ENCODE measurements at regions not wholly inside any gene's neighbourhood (a gene's known extent, or its start where the extent isn't known, plus 50 kb on each side); places are given as distances from the start of the nearest gene placed in this dataset.
A peak's percentile ranks its signal among the peaks of the same experiment; 100 is the strongest.

DNA sequence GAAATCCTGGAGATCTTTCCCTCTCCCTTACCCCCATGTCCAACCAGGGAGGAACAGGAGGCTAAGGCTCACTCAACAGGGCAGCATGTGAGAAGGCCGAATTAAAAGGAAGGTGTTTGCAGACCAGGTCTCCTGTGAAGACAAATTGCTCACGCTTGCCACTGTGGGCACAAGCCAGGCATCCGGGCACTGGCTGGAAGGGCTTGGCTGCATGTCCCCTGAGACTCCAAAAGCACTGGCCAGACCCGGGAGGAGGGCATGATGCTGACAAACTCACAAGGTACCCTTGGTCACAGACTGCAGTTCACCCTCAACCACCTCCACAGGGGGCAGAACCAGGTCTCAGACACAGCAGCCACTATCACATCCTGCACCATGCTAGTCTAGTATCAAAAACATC lies 113.7 kb upstream of the NSMCE3 start:
- peak overlapping the region; percentile 60 for H3K4me2 ChIP-seq
- no peaks in the 10 kb centered on the region for H3K9me3 ChIP-seq
- H3K36me3 ChIP-seq: no peaks in the 10 kb centered on the region
- no peak overlapping the region for H3K27ac ChIP-seq
- no peak overlapping the region for H3K9ac ChIP-seq
- H3K27me3 ChIP-seq: no peaks in the 10 kb centered on the region
- no peak for TF ChIP-seq Cebpa-rat (IDR thresholded peaks at IDR 0.05)
- no peaks in the 10 kb centered on the region for H4K20me1 ChIP-seq
- H3K4me1 ChIP-seq: peaks cover 14% of the 10 kb centered on the region
- H3K4me3 ChIP-seq: no peak overlapping the region

DNA sequence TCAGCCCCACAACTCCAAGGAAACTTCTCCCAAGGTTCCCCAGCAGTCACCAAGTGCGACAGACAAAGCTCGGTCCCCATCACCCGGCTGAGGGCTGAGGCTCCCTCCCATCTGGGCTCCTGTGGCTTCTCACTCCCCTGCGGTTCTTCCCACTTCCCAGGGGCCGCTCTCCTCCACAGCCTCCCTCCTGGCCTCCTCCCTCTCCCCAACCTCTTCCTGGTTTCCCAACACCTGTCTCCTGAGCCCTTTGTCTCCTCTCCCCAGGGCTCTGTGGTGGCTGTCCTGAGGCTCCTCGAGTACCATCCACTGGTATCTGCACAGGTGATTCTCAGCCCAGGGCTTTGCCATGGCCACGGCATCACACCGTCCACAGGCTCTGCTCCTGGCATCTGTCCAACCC lies 113.2 kb upstream of the NSMCE3 start:
- no peaks in the 10 kb centered on the region for H3K27me3 ChIP-seq
- H3K4me1 ChIP-seq: peaks cover 14% of the 10 kb centered on the region
- TF ChIP-seq Cebpa-rat (IDR thresholded peaks at IDR 0.05): no peak
- no peaks in the 10 kb centered on the region for H3K9me3 ChIP-seq
- H3K4me3 ChIP-seq: no peak overlapping the region
- H4K20me1 ChIP-seq: no peaks in the 10 kb centered on the region
- H3K4me2 ChIP-seq: peak overlapping the region; percentile 60
- no peak overlapping the region for H3K9ac ChIP-seq
- no peak overlapping the region for H3K27ac ChIP-seq
- H3K36me3 ChIP-seq: no peaks in the 10 kb centered on the region

DNA sequence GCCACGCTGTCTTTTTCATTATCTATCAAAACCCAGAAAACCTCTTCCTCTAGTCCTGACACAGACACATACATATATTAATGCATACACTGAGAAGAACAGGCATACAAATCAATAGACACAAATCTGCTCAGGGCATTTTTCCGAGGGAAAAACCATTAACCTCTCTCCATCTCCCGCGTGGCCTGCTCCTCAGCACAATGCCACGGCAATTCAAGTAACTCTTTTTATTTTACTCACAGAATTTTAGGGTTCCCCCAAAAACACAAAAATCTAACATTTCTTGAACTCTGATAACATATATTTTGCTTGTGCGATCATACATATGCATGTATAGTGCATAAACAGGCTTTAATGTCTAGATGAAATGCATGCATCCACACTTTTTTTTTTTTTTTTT lies 110.8 kb upstream of the NSMCE3 start:
- Histone ChIP-seq H3K27ac (no peak overlapping the region), H3K9ac (no peak overlapping the region), H4K20me1 (no peaks in the 10 kb centered on the region), H3K4me3 (no peak overlapping the region), H3K27me3 (no peaks in the 10 kb centered on the region), H3K9me3 (no peaks in the 10 kb centered on the region), H3K4me2 (no peak overlapping the region), H3K4me1 (peaks cover 14% of the 10 kb centered on the region), H3K36me3 (no peaks in the 10 kb centered on the region)
- no peak for TF ChIP-seq Cebpa-rat (IDR thresholded peaks at IDR 0.05)

GRCh38 chr15:29379647-29380046 lies 110.0 kb upstream of the NSMCE3 start:
- no peak overlapping the region for H3K4me2 ChIP-seq
- no peaks in the 10 kb centered on the region for H3K27me3 ChIP-seq
- H3K4me1 ChIP-seq: peaks cover 14% of the 10 kb centered on the region
- no peaks in the 10 kb centered on the region for H4K20me1 ChIP-seq
- H3K27ac ChIP-seq: no peak overlapping the region
- TF ChIP-seq Cebpa-rat (IDR thresholded peaks at IDR 0.05): no peak
- no peak overlapping the region for H3K9ac ChIP-seq
- no peak overlapping the region for H3K4me3 ChIP-seq
- no peaks in the 10 kb centered on the region for H3K36me3 ChIP-seq
- no peaks in the 10 kb centered on the region for H3K9me3 ChIP-seq

- H3K9ac ChIP-seq: no peak overlapping the region
Measured at GRCh38 chr15:29377161-29377560, 107.5 kb upstream of the NSMCE3 start.

GRCh38 chr15:29376590-29376989 lies 107.0 kb upstream of the NSMCE3 start:
- Histone ChIP-seq H3K9ac (no peak overlapping the region), H3K4me1 (no peaks in the 10 kb centered on the region), H3K27ac (no peak overlapping the region), H4K20me1 (no peaks in the 10 kb centered on the region), H3K36me3 (no peaks in the 10 kb centered on the region), H3K4me3 (no peak overlapping the region), H3K4me2 (no peak overlapping the region), H3K9me3 (no peaks in the 10 kb centered on the region), H3K27me3 (no peaks in the 10 kb centered on the region)
- no peak for TF ChIP-seq Cebpa-rat (IDR thresholded peaks at IDR 0.05)

More at GRCh38 chr15:29377161-29377560, 107.5 kb upstream of the NSMCE3 start:
- no peak overlapping the region for H3K27ac ChIP-seq
- H3K36me3 ChIP-seq: no peaks in the 10 kb centered on the region
- no peaks in the 10 kb centered on the region for H4K20me1 ChIP-seq
- H3K27me3 ChIP-seq: no peaks in the 10 kb centered on the region
- H3K4me1 ChIP-seq: peaks cover under 1% of the 10 kb centered on the region
- no peak overlapping the region for H3K4me3 ChIP-seq
- no peaks in the 10 kb centered on the region for H3K9me3 ChIP-seq
- no peak overlapping the region for H3K4me2 ChIP-seq
- no peak for TF ChIP-seq Cebpa-rat (IDR thresholded peaks at IDR 0.05)

GRCh38 chr15:29369261-29369660 lies 99.6 kb upstream of the NSMCE3 start:
- H3K27me3 ChIP-seq: no peaks in the 10 kb centered on the region
- no peak overlapping the region for H3K27ac ChIP-seq
- H3K4me1 ChIP-seq: no peaks in the 10 kb centered on the region
- no peak overlapping the region for H3K9ac ChIP-seq
- no peaks in the 10 kb centered on the region for H4K20me1 ChIP-seq
- no peak overlapping the region for H3K4me3 ChIP-seq
- no peak for TF ChIP-seq Cebpa-rat (IDR thresholded peaks at IDR 0.05)
- H3K9me3 ChIP-seq: peaks cover 29% of the 10 kb centered on the region
- no peaks in the 10 kb centered on the region for H3K36me3 ChIP-seq
- H3K4me2 ChIP-seq: no peak overlapping the region

GRCh38 chr15:29364426-29365078 lies 94.9 kb upstream of the NSMCE3 start:
- Histone ChIP-seq H3K27me3 (no peaks in the 10 kb centered on the region), H3K36me3 (no peaks in the 10 kb centered on the region), H3K4me2 (no peak overlapping the region), H3K9ac (no peak overlapping the region), H3K27ac (no peak overlapping the region), H3K4me3 (no peak overlapping the region), H3K4me1 (no peaks in the 10 kb centered on the region), H3K9me3 (peaks cover 24% of the 10 kb centered on the region), H4K20me1 (no peaks in the 10 kb centered on the region)
- no peak for TF ChIP-seq Cebpa-rat (IDR thresholded peaks at IDR 0.05)

GRCh38 chr15:29361560-29361959 lies 91.9 kb upstream of the NSMCE3 start:
- no peaks in the 10 kb centered on the region for H3K27me3 ChIP-seq
- no peak overlapping the region for H3K9ac ChIP-seq
- no peaks in the 10 kb centered on the region for H3K36me3 ChIP-seq
- no peak overlapping the region for H3K4me3 ChIP-seq
- TF ChIP-seq Cebpa-rat (IDR thresholded peaks at IDR 0.05): no peak
- no peak overlapping the region for H3K4me2 ChIP-seq
- no peaks in the 10 kb centered on the region for H4K20me1 ChIP-seq
- no peaks in the 10 kb centered on the region for H3K4me1 ChIP-seq
- no peak overlapping the region for H3K27ac ChIP-seq
- no peaks in the 10 kb centered on the region for H3K9me3 ChIP-seq

DNA sequence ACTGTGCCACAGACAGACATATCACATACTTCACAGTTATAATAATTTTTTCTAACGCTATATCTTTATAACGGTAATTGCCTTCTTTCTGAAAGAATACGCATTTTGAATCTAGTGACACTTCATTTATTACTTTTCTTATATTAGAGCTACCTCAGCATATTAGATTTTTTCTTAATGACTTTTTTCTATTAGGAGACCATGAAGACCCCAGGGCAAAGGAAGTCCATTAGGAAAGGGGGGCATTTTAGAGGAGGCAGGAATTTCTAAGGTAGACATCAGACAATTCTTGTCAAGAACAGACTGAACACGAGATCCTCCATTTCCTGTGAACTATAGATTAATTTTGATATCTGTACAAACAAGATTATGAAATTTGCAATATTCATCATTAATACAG lies 90.5 kb upstream of the NSMCE3 start:
- no peak overlapping the region for H3K4me2 ChIP-seq
- H3K27me3 ChIP-seq: no peaks in the 10 kb centered on the region
- no peaks in the 10 kb centered on the region for H3K9me3 ChIP-seq
- H3K4me3 ChIP-seq: no peak overlapping the region
- no peak overlapping the region for H3K27ac ChIP-seq
- no peak overlapping the region for H3K9ac ChIP-seq
- no peaks in the 10 kb centered on the region for H3K4me1 ChIP-seq
- no peaks in the 10 kb centered on the region for H4K20me1 ChIP-seq
- no peak for TF ChIP-seq Cebpa-rat (IDR thresholded peaks at IDR 0.05)
- no peaks in the 10 kb centered on the region for H3K36me3 ChIP-seq

- no peak for TF ChIP-seq Cebpa-rat (IDR thresholded peaks at IDR 0.05)
- no peaks in the 10 kb centered on the region for H4K20me1 ChIP-seq
- no peaks in the 10 kb centered on the region for H3K4me1 ChIP-seq
- H3K9me3 ChIP-seq: no peaks in the 10 kb centered on the region
- no peaks in the 10 kb centered on the region for H3K36me3 ChIP-seq
- H3K27me3 ChIP-seq: no peaks in the 10 kb centered on the region
- H3K9ac ChIP-seq: no peak overlapping the region
- H3K4me3 ChIP-seq: no peak overlapping the region
- H3K4me2 ChIP-seq: no peak overlapping the region
- H3K27ac ChIP-seq: no peak overlapping the region
Measured at GRCh38 chr15:29356786-29357185, 87.2 kb upstream of the NSMCE3 start.

Data from BLaER1 (cell line).